NB4 (cell line): ENCODE measurements at regions not wholly inside any gene's neighbourhood (a gene's known extent, or its start where the extent isn't known, plus 50 kb on each side); places are given as distances from the start of the nearest gene placed in this dataset.

ENCODE experiments used
- POLR2A ChIP-seq: IDR thresholded peaks from 2 replicates; pipeline ENCODE4 v1.6.1; 2011; ENCODE audit warnings: mild to moderate bottlenecking; ENCODE audit not compliant: insufficient read length; ENCODE audit errors: extremely low read depth
- TF ChIP-seq, protein P1 (sequence below): IDR thresholded peaks from one replicate; pipeline ENCODE4 v1.5.1; 2012; ENCODE audit warnings: low read depth, low read length

DNA sequence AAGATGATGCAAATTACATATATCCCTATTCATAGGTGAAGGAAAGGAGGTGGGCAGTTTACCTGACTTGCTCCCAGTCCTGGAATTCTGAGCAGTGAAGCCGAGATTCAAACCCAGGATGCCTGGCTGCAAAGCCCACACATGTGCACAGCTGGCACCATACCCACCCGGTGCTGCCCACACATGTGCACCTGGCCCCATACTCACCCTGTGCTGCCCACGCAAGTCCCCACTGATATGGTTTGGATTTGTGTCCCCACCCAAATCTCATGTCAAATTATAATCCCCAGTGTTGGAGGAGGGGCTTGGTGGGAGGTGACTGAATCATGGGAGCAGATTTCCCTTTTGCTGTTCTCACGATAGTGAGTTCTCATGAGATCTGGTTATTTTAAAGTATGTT lies 179.2 kb upstream of the C14orf180 start:
- TF ChIP-seq, protein P1, sequence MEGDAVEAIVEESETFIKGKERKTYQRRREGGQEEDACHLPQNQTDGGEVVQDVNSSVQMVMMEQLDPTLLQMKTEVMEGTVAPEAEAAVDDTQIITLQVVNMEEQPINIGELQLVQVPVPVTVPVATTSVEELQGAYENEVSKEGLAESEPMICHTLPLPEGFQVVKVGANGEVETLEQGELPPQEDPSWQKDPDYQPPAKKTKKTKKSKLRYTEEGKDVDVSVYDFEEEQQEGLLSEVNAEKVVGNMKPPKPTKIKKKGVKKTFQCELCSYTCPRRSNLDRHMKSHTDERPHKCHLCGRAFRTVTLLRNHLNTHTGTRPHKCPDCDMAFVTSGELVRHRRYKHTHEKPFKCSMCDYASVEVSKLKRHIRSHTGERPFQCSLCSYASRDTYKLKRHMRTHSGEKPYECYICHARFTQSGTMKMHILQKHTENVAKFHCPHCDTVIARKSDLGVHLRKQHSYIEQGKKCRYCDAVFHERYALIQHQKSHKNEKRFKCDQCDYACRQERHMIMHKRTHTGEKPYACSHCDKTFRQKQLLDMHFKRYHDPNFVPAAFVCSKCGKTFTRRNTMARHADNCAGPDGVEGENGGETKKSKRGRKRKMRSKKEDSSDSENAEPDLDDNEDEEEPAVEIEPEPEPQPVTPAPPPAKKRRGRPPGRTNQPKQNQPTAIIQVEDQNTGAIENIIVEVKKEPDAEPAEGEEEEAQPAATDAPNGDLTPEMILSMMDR: no peak
- TF ChIP-seq POLR2A: no peak
